ENCODE measurements at regions not wholly inside any gene's neighbourhood (a gene's known extent, or its start where the extent isn't known, plus 50 kb on each side); places are given as distances from the start of the nearest gene placed in this dataset.

DNA sequence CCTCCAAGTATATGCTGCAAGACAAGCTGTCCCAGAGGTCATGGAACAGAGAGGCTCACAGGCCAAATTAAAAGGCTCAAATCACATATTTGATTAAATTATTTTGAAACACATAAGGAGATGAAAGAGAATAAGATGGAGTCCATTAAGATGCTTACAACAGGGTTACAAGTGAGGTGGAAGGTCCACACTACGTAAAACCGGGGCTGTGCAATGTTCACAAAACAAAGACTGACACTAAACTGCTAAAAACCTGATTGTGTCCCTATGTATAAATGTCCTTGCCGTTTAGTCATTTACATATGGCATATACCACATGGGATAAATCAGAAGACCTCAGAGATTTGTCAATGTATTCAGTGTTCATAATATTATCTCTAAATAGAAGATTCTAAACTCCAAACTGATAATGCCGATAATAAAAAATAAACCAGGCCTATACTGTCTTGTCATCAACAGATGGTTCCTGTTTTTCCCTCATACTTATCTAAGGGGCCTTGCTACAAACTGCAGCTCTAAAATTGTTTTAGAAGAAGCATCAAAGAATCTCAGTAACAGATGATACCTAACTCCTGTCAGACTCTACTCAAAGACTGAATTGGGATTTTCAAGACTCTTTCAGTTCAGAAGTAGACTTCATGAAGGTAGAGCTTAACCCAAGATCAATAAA is 51.8 kb upstream of the RIPOR2 start:
- H3K9me3 Mint-ChIP-seq (ENCODE audit: unreplicated experiment), result peaks cover 14% of the 10 kb centered on the region
- H3K27me3 Mint-ChIP-seq (ENCODE audit: unreplicated experiment), result no peaks in the 10 kb centered on the region
- H3K4me3 Mint-ChIP-seq (ENCODE audit: unreplicated experiment), result no peak overlapping the region
- TF ChIP-seq, protein P1, sequence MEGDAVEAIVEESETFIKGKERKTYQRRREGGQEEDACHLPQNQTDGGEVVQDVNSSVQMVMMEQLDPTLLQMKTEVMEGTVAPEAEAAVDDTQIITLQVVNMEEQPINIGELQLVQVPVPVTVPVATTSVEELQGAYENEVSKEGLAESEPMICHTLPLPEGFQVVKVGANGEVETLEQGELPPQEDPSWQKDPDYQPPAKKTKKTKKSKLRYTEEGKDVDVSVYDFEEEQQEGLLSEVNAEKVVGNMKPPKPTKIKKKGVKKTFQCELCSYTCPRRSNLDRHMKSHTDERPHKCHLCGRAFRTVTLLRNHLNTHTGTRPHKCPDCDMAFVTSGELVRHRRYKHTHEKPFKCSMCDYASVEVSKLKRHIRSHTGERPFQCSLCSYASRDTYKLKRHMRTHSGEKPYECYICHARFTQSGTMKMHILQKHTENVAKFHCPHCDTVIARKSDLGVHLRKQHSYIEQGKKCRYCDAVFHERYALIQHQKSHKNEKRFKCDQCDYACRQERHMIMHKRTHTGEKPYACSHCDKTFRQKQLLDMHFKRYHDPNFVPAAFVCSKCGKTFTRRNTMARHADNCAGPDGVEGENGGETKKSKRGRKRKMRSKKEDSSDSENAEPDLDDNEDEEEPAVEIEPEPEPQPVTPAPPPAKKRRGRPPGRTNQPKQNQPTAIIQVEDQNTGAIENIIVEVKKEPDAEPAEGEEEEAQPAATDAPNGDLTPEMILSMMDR (IDR thresholded peaks at IDR 0.05), result no peak
- H3K27ac Mint-ChIP-seq (ENCODE audit: unreplicated experiment), result no peak overlapping the region
- peaks cover 21% of the 10 kb centered on the region for H3K4me1 Mint-ChIP-seq (ENCODE audit: unreplicated experiment)
- H3K36me3 Mint-ChIP-seq (ENCODE audit: unreplicated experiment), result peaks cover 2% of the 10 kb centered on the region
- no peak for DNase-seq (ENCODE audit: extremely low spot score, unreplicated experiment)

DNA sequence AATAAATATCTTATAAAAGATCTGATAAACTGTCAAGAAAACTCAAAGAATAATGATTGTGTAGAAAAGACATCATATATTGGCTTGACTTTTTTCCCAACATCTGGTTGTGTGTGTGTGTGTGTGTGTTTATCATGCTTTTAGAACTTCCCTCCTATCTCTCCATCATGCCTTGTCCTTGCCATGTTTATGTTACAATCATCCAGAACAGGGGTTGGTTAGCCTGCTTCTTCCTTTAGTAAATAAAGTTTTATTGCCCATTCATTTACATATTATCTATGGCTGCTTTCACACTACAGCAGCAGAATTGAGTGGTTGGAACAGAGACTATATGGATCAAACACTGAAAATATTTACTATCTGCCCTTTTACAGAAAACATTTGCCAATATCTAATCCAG is 52.8 kb upstream of the RIPOR2 start:
- Mint-ChIP-seq H3K9me3 (ENCODE audit: unreplicated experiment) (peaks cover 20% of the 10 kb centered on the region), H3K36me3 (ENCODE audit: unreplicated experiment) (peaks cover 2% of the 10 kb centered on the region), H3K4me1 (ENCODE audit: unreplicated experiment) (peaks cover 17% of the 10 kb centered on the region), H3K27me3 (ENCODE audit: unreplicated experiment) (no peaks in the 10 kb centered on the region), H3K4me3 (ENCODE audit: unreplicated experiment) (no peak overlapping the region), H3K27ac (ENCODE audit: unreplicated experiment) (no peak overlapping the region)
- DNase-seq (ENCODE audit: extremely low spot score, unreplicated experiment), result no peak
- TF ChIP-seq, protein P1 (IDR thresholded peaks at IDR 0.05), result no peak

DNA sequence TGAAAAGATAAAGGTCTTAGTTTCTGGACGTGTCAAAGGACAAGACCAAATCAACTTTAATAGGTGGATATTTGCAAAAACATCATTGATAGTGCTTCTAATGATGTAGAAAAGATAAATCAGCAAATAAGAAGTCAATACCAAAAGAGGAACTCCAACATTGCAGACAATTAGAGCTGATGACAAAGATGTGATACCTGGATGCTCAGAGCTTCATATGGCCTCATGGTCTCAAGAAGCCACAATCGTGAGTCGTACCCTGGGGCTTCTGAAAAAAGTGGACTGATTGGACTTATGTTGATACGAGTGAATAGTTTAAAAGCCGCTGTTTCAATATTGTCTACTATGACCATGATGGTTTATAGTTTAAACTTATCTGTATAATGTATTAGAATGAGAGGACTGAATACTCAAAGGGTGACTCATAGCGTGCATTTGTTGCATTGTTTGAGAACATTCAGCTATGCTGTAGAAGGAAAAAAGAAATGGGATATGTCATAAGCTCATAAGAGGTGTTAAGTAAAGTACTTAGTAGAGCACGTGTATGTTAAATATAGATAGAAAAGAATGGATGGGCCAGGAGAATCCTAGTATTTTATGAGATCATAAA is 54.6 kb upstream of the RIPOR2 start:
- H3K36me3 Mint-ChIP-seq (ENCODE audit: unreplicated experiment), result peaks cover 2% of the 10 kb centered on the region
- no peak for DNase-seq (ENCODE audit: extremely low spot score, unreplicated experiment)
- TF ChIP-seq, protein P1 (IDR thresholded peaks at IDR 0.05), result no peak
- peaks cover 12% of the 10 kb centered on the region for H3K4me1 Mint-ChIP-seq (ENCODE audit: unreplicated experiment)
- H3K27ac Mint-ChIP-seq (ENCODE audit: unreplicated experiment), result no peak overlapping the region
- peaks cover 20% of the 10 kb centered on the region for H3K9me3 Mint-ChIP-seq (ENCODE audit: unreplicated experiment)
- H3K27me3 Mint-ChIP-seq (ENCODE audit: unreplicated experiment), result no peaks in the 10 kb centered on the region
- H3K4me3 Mint-ChIP-seq (ENCODE audit: unreplicated experiment), result no peak overlapping the region

DNA sequence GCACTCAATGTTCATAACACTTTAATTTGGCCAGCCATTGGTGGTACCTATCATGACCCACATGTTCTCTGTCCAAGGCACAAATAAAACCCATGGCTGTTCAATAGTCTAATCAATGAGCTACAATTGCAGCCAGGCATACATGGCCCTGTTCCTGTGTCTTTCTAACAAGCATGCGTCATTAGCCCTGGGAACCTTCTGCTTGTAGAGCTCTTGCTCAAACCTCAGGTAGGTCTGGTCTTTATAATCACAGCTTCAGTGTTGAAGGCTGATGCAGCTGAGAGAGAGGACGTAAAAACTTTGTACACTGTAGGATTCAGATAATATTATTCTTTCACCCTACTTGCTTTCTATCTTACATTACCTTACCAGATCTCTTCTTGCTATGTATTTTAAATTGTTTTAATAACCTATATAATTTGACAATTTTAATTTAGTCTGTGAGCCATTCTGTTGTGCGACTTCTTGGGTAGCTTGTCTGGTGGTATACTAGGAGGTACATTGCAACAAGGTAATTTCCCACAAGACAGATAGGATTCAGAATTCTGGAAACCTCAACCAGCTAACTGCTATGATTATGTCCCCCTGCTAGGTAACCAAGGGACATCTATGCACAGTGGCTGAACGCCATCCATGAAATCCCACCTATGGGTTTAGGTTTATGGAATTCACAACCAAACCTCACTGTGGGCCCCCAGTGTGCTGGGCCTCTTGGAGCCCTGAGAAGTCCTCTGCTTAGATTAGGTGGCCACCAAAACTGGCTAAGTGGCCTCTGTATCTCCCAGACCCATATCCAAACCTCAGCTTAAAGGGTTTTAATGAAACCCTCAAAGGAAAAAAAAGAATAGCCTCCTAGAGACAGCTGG is 55.4 kb upstream of the RIPOR2 start:
- H3K36me3 Mint-ChIP-seq (ENCODE audit: unreplicated experiment), result peaks cover 2% of the 10 kb centered on the region
- H3K4me3 Mint-ChIP-seq (ENCODE audit: unreplicated experiment), result no peak overlapping the region
- no peak for DNase-seq (ENCODE audit: extremely low spot score, unreplicated experiment)
- peaks cover 20% of the 10 kb centered on the region for H3K9me3 Mint-ChIP-seq (ENCODE audit: unreplicated experiment)
- TF ChIP-seq, protein P1 (IDR thresholded peaks at IDR 0.05), result no peak
- H3K27ac Mint-ChIP-seq (ENCODE audit: unreplicated experiment), result no peak overlapping the region
- peaks cover 11% of the 10 kb centered on the region for H3K4me1 Mint-ChIP-seq (ENCODE audit: unreplicated experiment)
- H3K27me3 Mint-ChIP-seq (ENCODE audit: unreplicated experiment), result no peaks in the 10 kb centered on the region

All from osteocyte (in vitro differentiated cells).